ENCODE measurements at regions not wholly inside any gene's neighbourhood (a gene's known extent, or its start where the extent isn't known, plus 50 kb on each side); places are given as distances from the start of the nearest gene placed in this dataset.
"Not testable (repeated sequence)": the region's sequence is repeated elsewhere in the genome, so short reads cannot be mapped to it uniquely, and the experiment has no call there.

- no peak overlapping the region for H3K9ac ChIP-seq (ENCODE audit: low read depth, low read length)
- no peaks in the 10 kb centered on the region for H3K36me3 ChIP-seq (ENCODE audit: control insufficient read depth, insufficient read depth, low read length)
- no peaks in the 10 kb centered on the region for H3K9me3 ChIP-seq (ENCODE audit: control insufficient read depth, insufficient read depth, low read length)
- H3K27ac ChIP-seq (ENCODE audit: low read depth, low read length), result no peak overlapping the region
- H3K4me3 ChIP-seq (ENCODE audit: low read depth, low read length), result no peak overlapping the region
- H3K27me3 ChIP-seq (ENCODE audit: control insufficient read depth, insufficient read depth, low read length), result no peaks in the 10 kb centered on the region
- H3K4me1 ChIP-seq (ENCODE audit: control insufficient read depth, insufficient read depth, low read length), result peaks cover 14% of the 10 kb centered on the region
Measured at GRCh38 chr12:25793196-25793595, 165.3 kb upstream of the RASSF8 start.

GRCh38 chr12:25794571-25794970 is 163.9 kb upstream of the RASSF8 start:
- H3K4me1 ChIP-seq (ENCODE audit: control insufficient read depth, insufficient read depth, low read length), result peaks cover 14% of the 10 kb centered on the region
- no peak overlapping the region for H3K27ac ChIP-seq (ENCODE audit: low read depth, low read length)
- no peaks in the 10 kb centered on the region for H3K27me3 ChIP-seq (ENCODE audit: control insufficient read depth, insufficient read depth, low read length)
- H3K9ac ChIP-seq (ENCODE audit: low read depth, low read length), result no peak overlapping the region
- no peaks in the 10 kb centered on the region for H3K36me3 ChIP-seq (ENCODE audit: control insufficient read depth, insufficient read depth, low read length)
- no peak overlapping the region for H3K4me3 ChIP-seq (ENCODE audit: low read depth, low read length)
- H3K9me3 ChIP-seq (ENCODE audit: control insufficient read depth, insufficient read depth, low read length), result no peaks in the 10 kb centered on the region

GRCh38 chr12:25796523-25797000 is 161.9 kb upstream of the RASSF8 start:
- Histone ChIP-seq H3K27ac (ENCODE audit: low read depth, low read length) (no peak overlapping the region), H3K27me3 (ENCODE audit: control insufficient read depth, insufficient read depth, low read length) (no peaks in the 10 kb centered on the region), H3K36me3 (ENCODE audit: control insufficient read depth, insufficient read depth, low read length) (no peaks in the 10 kb centered on the region), H3K4me3 (ENCODE audit: low read depth, low read length) (no peak overlapping the region), H3K9me3 (ENCODE audit: control insufficient read depth, insufficient read depth, low read length) (no peaks in the 10 kb centered on the region), H3K4me1 (ENCODE audit: control insufficient read depth, insufficient read depth, low read length) (peaks cover 16% of the 10 kb centered on the region), H3K9ac (ENCODE audit: low read depth, low read length) (no peak overlapping the region)

- peaks cover 24% of the 10 kb centered on the region for H3K4me1 ChIP-seq (ENCODE audit: control insufficient read depth, insufficient read depth, low read length)
- no peaks in the 10 kb centered on the region for H3K9me3 ChIP-seq (ENCODE audit: control insufficient read depth, insufficient read depth, low read length)
- no peaks in the 10 kb centered on the region for H3K27me3 ChIP-seq (ENCODE audit: control insufficient read depth, insufficient read depth, low read length)
- no peaks in the 10 kb centered on the region for H3K36me3 ChIP-seq (ENCODE audit: control insufficient read depth, insufficient read depth, low read length)
- no peak overlapping the region for H3K27ac ChIP-seq (ENCODE audit: low read depth, low read length)
- no peak overlapping the region for H3K9ac ChIP-seq (ENCODE audit: low read depth, low read length)
- no peak overlapping the region for H3K4me3 ChIP-seq (ENCODE audit: low read depth, low read length)
Measured at GRCh38 chr12:25797386-25797785, 161.1 kb upstream of the RASSF8 start.

- Histone ChIP-seq H3K36me3 (ENCODE audit: control insufficient read depth, insufficient read depth, low read length) (no peaks in the 10 kb centered on the region), H3K9me3 (ENCODE audit: control insufficient read depth, insufficient read depth, low read length) (no peaks in the 10 kb centered on the region), H3K27ac (ENCODE audit: low read depth, low read length) (no peak overlapping the region), H3K4me3 (ENCODE audit: low read depth, low read length) (no peak overlapping the region), H3K9ac (ENCODE audit: low read depth, low read length) (no peak overlapping the region), H3K27me3 (ENCODE audit: control insufficient read depth, insufficient read depth, low read length) (no peaks in the 10 kb centered on the region), H3K4me1 (ENCODE audit: control insufficient read depth, insufficient read depth, low read length) (peaks cover 26% of the 10 kb centered on the region)
Measured at GRCh38 chr12:25797949-25798348, 160.5 kb upstream of the RASSF8 start.

- no peaks in the 10 kb centered on the region for H3K36me3 ChIP-seq (ENCODE audit: control insufficient read depth, insufficient read depth, low read length)
- H3K27ac ChIP-seq (ENCODE audit: low read depth, low read length), result no peak overlapping the region
- H3K9ac ChIP-seq (ENCODE audit: low read depth, low read length), result no peak overlapping the region
- H3K4me3 ChIP-seq (ENCODE audit: low read depth, low read length), result no peak overlapping the region
- H3K27me3 ChIP-seq (ENCODE audit: control insufficient read depth, insufficient read depth, low read length), result no peaks in the 10 kb centered on the region
- H3K9me3 ChIP-seq (ENCODE audit: control insufficient read depth, insufficient read depth, low read length), result no peaks in the 10 kb centered on the region
- peaks cover 18% of the 10 kb centered on the region for H3K4me1 ChIP-seq (ENCODE audit: control insufficient read depth, insufficient read depth, low read length)
Measured at GRCh38 chr12:25800101-25800500, 158.4 kb upstream of the RASSF8 start.

GRCh38 chr12:25801734-25802133 is 156.7 kb upstream of the RASSF8 start:
- no peak overlapping the region for H3K4me3 ChIP-seq (ENCODE audit: low read depth, low read length)
- no peaks in the 10 kb centered on the region for H3K27me3 ChIP-seq (ENCODE audit: control insufficient read depth, insufficient read depth, low read length)
- H3K36me3 ChIP-seq (ENCODE audit: control insufficient read depth, insufficient read depth, low read length), result no peaks in the 10 kb centered on the region
- no peaks in the 10 kb centered on the region for H3K9me3 ChIP-seq (ENCODE audit: control insufficient read depth, insufficient read depth, low read length)
- H3K27ac ChIP-seq (ENCODE audit: low read depth, low read length), result no peak overlapping the region
- H3K4me1 ChIP-seq (ENCODE audit: control insufficient read depth, insufficient read depth, low read length), result peaks cover 14% of the 10 kb centered on the region
- no peak overlapping the region for H3K9ac ChIP-seq (ENCODE audit: low read depth, low read length)

- Histone ChIP-seq H3K27me3 (ENCODE audit: control insufficient read depth, insufficient read depth, low read length) (no peaks in the 10 kb centered on the region), H3K4me3 (ENCODE audit: low read depth, low read length) (no peak overlapping the region), H3K9ac (ENCODE audit: low read depth, low read length) (no peak overlapping the region), H3K9me3 (ENCODE audit: control insufficient read depth, insufficient read depth, low read length) (no peaks in the 10 kb centered on the region), H3K27ac (ENCODE audit: low read depth, low read length) (no peak overlapping the region), H3K36me3 (ENCODE audit: control insufficient read depth, insufficient read depth, low read length) (no peaks in the 10 kb centered on the region), H3K4me1 (ENCODE audit: control insufficient read depth, insufficient read depth, low read length) (peaks cover 14% of the 10 kb centered on the region)
Measured at GRCh38 chr12:25802143-25802542, 156.3 kb upstream of the RASSF8 start.

- H3K27me3 ChIP-seq (ENCODE audit: control insufficient read depth, insufficient read depth, low read length), result not testable (repeated sequence)
- H3K4me1 ChIP-seq (ENCODE audit: control insufficient read depth, insufficient read depth, low read length), result peaks cover 14% of the 10 kb centered on the region
Measured at GRCh38 chr12:25803029-25803664, 155.3 kb upstream of the RASSF8 start.

GRCh38 chr12:25804286-25804685 is 154.2 kb upstream of the RASSF8 start:
- peaks cover 14% of the 10 kb centered on the region for H3K4me1 ChIP-seq (ENCODE audit: control insufficient read depth, insufficient read depth, low read length)
- not testable (repeated sequence) for H3K9me3 ChIP-seq (ENCODE audit: control insufficient read depth, insufficient read depth, low read length); H3K9ac ChIP-seq (ENCODE audit: low read depth, low read length); H3K36me3 ChIP-seq (ENCODE audit: control insufficient read depth, insufficient read depth, low read length); H3K4me3 ChIP-seq (ENCODE audit: low read depth, low read length); H3K27ac ChIP-seq (ENCODE audit: low read depth, low read length); H3K27me3 ChIP-seq (ENCODE audit: control insufficient read depth, insufficient read depth, low read length)

More at GRCh38 chr12:25803029-25803664, 155.3 kb upstream of the RASSF8 start:
- H3K9ac ChIP-seq (ENCODE audit: low read depth, low read length); H3K4me3 ChIP-seq (ENCODE audit: low read depth, low read length); H3K9me3 ChIP-seq (ENCODE audit: control insufficient read depth, insufficient read depth, low read length); H3K27ac ChIP-seq (ENCODE audit: low read depth, low read length); H3K36me3 ChIP-seq (ENCODE audit: control insufficient read depth, insufficient read depth, low read length): not testable (repeated sequence)

GRCh38 chr12:25806271-25806670 is 152.2 kb upstream of the RASSF8 start:
- Histone ChIP-seq H3K4me1 (ENCODE audit: control insufficient read depth, insufficient read depth, low read length) (peaks cover 14% of the 10 kb centered on the region), H3K9me3 (ENCODE audit: control insufficient read depth, insufficient read depth, low read length) (no peaks in the 10 kb centered on the region), H3K9ac (ENCODE audit: low read depth, low read length) (no peak overlapping the region)

More at GRCh38 chr12:25806271-25806670, 152.2 kb upstream of the RASSF8 start:
- no peaks in the 10 kb centered on the region for H3K36me3 ChIP-seq (ENCODE audit: control insufficient read depth, insufficient read depth, low read length)
- no peak overlapping the region for H3K4me3 ChIP-seq (ENCODE audit: low read depth, low read length)
- H3K27ac ChIP-seq (ENCODE audit: low read depth, low read length), result no peak overlapping the region
- H3K27me3 ChIP-seq (ENCODE audit: control insufficient read depth, insufficient read depth, low read length), result no peaks in the 10 kb centered on the region

Data from HUES48 (cell line).